GM19099 (cell line): ENCODE measurements at regions not wholly inside any gene's neighbourhood (a gene's known extent, or its start where the extent isn't known, plus 50 kb on each side); places are given as distances from the start of the nearest gene placed in this dataset.

Experiments
- POLR2A ChIP-seq: IDR thresholded peaks from 3 replicates; pipeline ENCODE4 v1.6.1; 2011; ENCODE audit warnings: low read depth; ENCODE audit not compliant: insufficient read length; ENCODE audit errors: extremely low read depth

- no peak for TF ChIP-seq POLR2A
Measured at GRCh38 chr6:28693033-28693750, 167.5 kb downstream of the GPX5 start.

- no peak for TF ChIP-seq POLR2A
Measured at GRCh38 chr6:28693751-28694443, 168.2 kb downstream of the GPX5 start.

GRCh38 chr6:28695715-28696114, 170.0 kb downstream of the GPX5 start:
- TF ChIP-seq POLR2A: no peak

GRCh38 chr6:28696167-28696566, 170.5 kb downstream of the GPX5 start:
- no peak for TF ChIP-seq POLR2A

- no peak for TF ChIP-seq POLR2A
Measured at GRCh38 chr6:28696682-28697081, 171.0 kb downstream of the GPX5 start.

- no peak for TF ChIP-seq POLR2A
Measured at GRCh38 chr6:28707387-28708282, 182.0 kb downstream of the GPX5 start.

- TF ChIP-seq POLR2A: no peak
Measured at GRCh38 chr6:28709478-28710349, 184.0 kb downstream of the GPX5 start.

GRCh38 chr6:28710466-28711191, 184.9 kb downstream of the GPX5 start:
- no peak for TF ChIP-seq POLR2A

GRCh38 chr6:28711325-28711724, 185.6 kb downstream of the GPX5 start:
- TF ChIP-seq POLR2A: no peak

GRCh38 chr6:28711788-28712341, 186.2 kb downstream of the GPX5 start:
- no peak for TF ChIP-seq POLR2A

- no peak for TF ChIP-seq POLR2A
Measured at GRCh38 chr6:28712982-28713381, 187.3 kb downstream of the GPX5 start.

- no peak for TF ChIP-seq POLR2A
Measured at GRCh38 chr6:28719275-28719940, 193.7 kb downstream of the GPX5 start.
